Left lung (tissue), 4 donors: ENCODE measurements at regions not wholly inside any gene's neighbourhood (a gene's known extent, or its start where the extent isn't known, plus 50 kb on each side); places are given as distances from the start of the nearest gene placed in this dataset.

Source experiments
- ATAC-seq: fragments of 200-7000 bp; cut with Tn5 transposase; one replicate; pipeline ENCODE4 v1.9.1; 2020; ENCODE audit warnings: moderate library complexity
- DNase-seq, 4 donors: peaks; one replicate each; pipeline ENCODE4 v3.0.0-alpha.2; 2013 to 2020
- H3K27ac ChIP-seq, 2 donors: fragments of 200-600 bp; sonication (generic) in 1 of 2; one replicate each; pipeline versions ENCODE4 v1.5.0 to v1.8.0; 2020 to 2021
- H3K27me3 ChIP-seq, 2 donors: fragments of 200-600 bp; sonication (generic) in 1 of 2; one replicate each; pipeline versions ENCODE4 v1.5.0 to v1.8.0; 2020 to 2021
- H3K36me3 ChIP-seq, 2 donors: fragments of 200-600 bp; sonication (generic) in 1 of 2; one replicate each; pipeline versions ENCODE4 v1.5.0 to v1.8.0; 2020 to 2021
- H3K4me1 ChIP-seq, 2 donors: fragments of 200-600 bp; one replicate each; pipeline ENCODE4 v1.8.0; 2021
- H3K4me3 ChIP-seq, 2 donors: fragments of 200-600 bp; sonication (generic) in 1 of 2; one replicate each; pipeline versions ENCODE4 v1.5.0 to v1.8.0; 2020 to 2021; ENCODE audit warnings: mild to moderate bottlenecking in 1 of 2
- H3K9me3 ChIP-seq, 2 donors: fragments of 200-600 bp; sonication (generic) in 1 of 2; one replicate each; pipeline versions ENCODE4 v1.5.0 to v1.8.0; 2020 to 2021
- CTCF ChIP-seq, 2 donors: fragments of 200-600 bp; sonication (generic) in 1 of 2; IDR thresholded peaks; one replicate each; pipeline versions ENCODE4 v1.5.0 to v1.8.0; 2021; ENCODE audit warnings: antibody characterized with exemption in 2 of 2
- intact Hi-C, 2 donors: fragments of 100-400 bp; cut with DNase I; formaldehyde crosslinking; loops; one replicate each; pipeline versions ENCODE4 v1.11.2 to v1.14.2; 2022
- donor health status: DM: no; HTN: yes; CAD: no.
- donor health status: DM: no; HTN: no; CAD: no.

GRCh38 chr21:15520811-15521643, 208.8 kb upstream of the USP25 start:
- ATAC-seq (peak; percentile 26), DNase-seq (no peak)
- intact Hi-C loops, result no loop called here
- Histone ChIP-seq H3K4me1 (no peaks in the 10 kb centered on the region), H3K27me3 (no peaks in the 10 kb centered on the region), H3K9me3 (peaks cover 0 to 4% of the 10 kb centered on the region in 2 donors), H3K27ac (no peak overlapping the region), H3K4me3 (no peak overlapping the region), H3K36me3 (no peaks in the 10 kb centered on the region)
- no peak for TF ChIP-seq CTCF (IDR thresholded peaks at IDR 0.05)

- ATAC-seq, result no peak
Measured at GRCh38 chr21:15521644-15522001, 208.2 kb upstream of the USP25 start.

GRCh38 chr21:15522148-15522547, 207.6 kb upstream of the USP25 start:
- no peaks in the 10 kb centered on the region for H3K36me3 ChIP-seq
- intact Hi-C loops, result no loop called here
- DNase-seq (peak in 1 of 4 donors; percentile 49), ATAC-seq (no peak)
- H3K27me3 ChIP-seq, result no peaks in the 10 kb centered on the region
- H3K4me3 ChIP-seq, result no peak overlapping the region
- peaks cover 0 to 4% of the 10 kb centered on the region in 2 donors for H3K9me3 ChIP-seq
- H3K27ac ChIP-seq, result no peak overlapping the region
- peaks cover 0 to 4% of the 10 kb centered on the region in 2 donors for H3K4me1 ChIP-seq
- TF ChIP-seq CTCF (IDR thresholded peaks at IDR 0.05), result no peak

More at GRCh38 chr21:15521644-15522001, 208.2 kb upstream of the USP25 start:
- Histone ChIP-seq H3K4me1 (peaks cover 0 to 3% of the 10 kb centered on the region in 2 donors), H3K36me3 (no peaks in the 10 kb centered on the region), H3K27me3 (no peaks in the 10 kb centered on the region), H3K4me3 (no peak overlapping the region), H3K9me3 (peaks cover 0 to 4% of the 10 kb centered on the region in 2 donors), H3K27ac (no peak overlapping the region)
- intact Hi-C loops, result no loop called here
- TF ChIP-seq CTCF (IDR thresholded peaks at IDR 0.05), result no peak
- DNase-seq, result no peak

GRCh38 chr21:15524855-15525254, 204.9 kb upstream of the USP25 start:
- no peaks in the 10 kb centered on the region for H3K27me3 ChIP-seq
- H3K27ac ChIP-seq, result no peak overlapping the region
- no peaks in the 10 kb centered on the region for H3K9me3 ChIP-seq
- TF ChIP-seq CTCF (IDR thresholded peaks at IDR 0.05), result no peak
- intact Hi-C loops, result no loop called here
- ATAC-seq (no peak), DNase-seq (no peak)
- H3K4me1 ChIP-seq, result peaks cover 0 to 4% of the 10 kb centered on the region in 2 donors
- no peak overlapping the region for H3K4me3 ChIP-seq
- no peaks in the 10 kb centered on the region for H3K36me3 ChIP-seq

GRCh38 chr21:15526798-15527197, 203.0 kb upstream of the USP25 start:
- ATAC-seq (peak; percentile 58), DNase-seq (no peak)
- no peaks in the 10 kb centered on the region for H3K36me3 ChIP-seq
- no peak for TF ChIP-seq CTCF (IDR thresholded peaks at IDR 0.05)
- intact Hi-C loops, result no loop called here
- H3K9me3 ChIP-seq, result no peaks in the 10 kb centered on the region
- peaks cover 0 to 4% of the 10 kb centered on the region in 2 donors for H3K4me1 ChIP-seq
- H3K4me3 ChIP-seq, result no peak overlapping the region
- no peak overlapping the region for H3K27ac ChIP-seq
- H3K27me3 ChIP-seq, result no peaks in the 10 kb centered on the region
